Caco-2 (cell line): ENCODE measurements at regions not wholly inside any gene's neighbourhood (a gene's known extent, or its start where the extent isn't known, plus 50 kb on each side); places are given as distances from the start of the nearest gene placed in this dataset.

ENCODE experiments used
- BruUV-seq: library from RNA; stranded (reverse); fragments of 400-500 nt; replicated peaks from 2 replicates; lab custom pipeline; 2021; lab: Mats Ljungman, UMichigan
- CTCF ChIA-PET: fragments of 300-600 bp; sonication (Branson Sonifier 250); formaldehyde crosslinking; loops from one replicate; lab custom pipeline; 2022; ENCODE audit warnings: antibody characterized with exemption; lab: Charles Lee
- POLR2A ChIA-PET: fragments of 300-600 bp; sonication (Branson Sonifier 250); formaldehyde crosslinking; loops from one replicate; lab custom pipeline; 2022; ENCODE audit warnings: antibody characterized with exemption; lab: Charles Lee
- DNase-seq, 2 experiments: peaks; one replicate each; pipeline versions ENCODE4 v3.0.0 to v3.0.0-alpha.2; 2020 to 2022
- H3K27me3 ChIP-seq: replicated peaks from 2 replicates; pipeline ENCODE4 v1.6.0; 2011; ENCODE audit warnings: low read length; ENCODE audit not compliant: control insufficient read depth, insufficient read depth
- H3K36me3 ChIP-seq: 2 replicates; pipeline ENCODE4 v1.5.1; 2011; ENCODE audit warnings: low read length; ENCODE audit not compliant: control insufficient read depth, insufficient read depth
- H3K4me1 ChIP-seq: fragments of 250-450 bp; sonication (Bioruptor Pico); 2 replicates; pipeline ENCODE4 v1.5.1; 2020; ENCODE audit warnings: mild to moderate bottlenecking
- H3K4me3 ChIP-seq: 2 replicates; pipeline ENCODE4 v1.5.1; 2011; ENCODE audit warnings: low read depth, mild to moderate bottlenecking, control low read depth, low read length
- H3K9me3 ChIP-seq: fragments of 250-450 bp; sonication (Bioruptor Pico); 2 replicates; pipeline ENCODE4 v1.5.1; 2020; ENCODE audit warnings: mild to moderate bottlenecking, moderate library complexity
- H3K27ac Mint-ChIP-seq: one replicate; pipeline ENCODE4 v1.8.0; 2022; ENCODE audit warnings: mixed read lengths; ENCODE audit not compliant: unreplicated experiment
- H3K27me3 Mint-ChIP-seq: one replicate; pipeline ENCODE4 v1.8.0; 2022; ENCODE audit warnings: mixed read lengths; ENCODE audit not compliant: insufficient read depth, unreplicated experiment
- H3K36me3 Mint-ChIP-seq: one replicate; pipeline ENCODE4 v1.8.0; 2022; ENCODE audit warnings: mild to moderate bottlenecking, mixed read lengths; ENCODE audit not compliant: insufficient read depth, unreplicated experiment
- H3K4me1 Mint-ChIP-seq: one replicate; pipeline ENCODE4 v1.8.0; 2022; ENCODE audit warnings: low read depth, mixed read lengths; ENCODE audit not compliant: unreplicated experiment
- H3K4me3 Mint-ChIP-seq: one replicate; pipeline ENCODE4 v1.8.0; 2022; ENCODE audit warnings: mild to moderate bottlenecking, moderate library complexity, mixed read lengths; ENCODE audit not compliant: unreplicated experiment
- H3K9me3 Mint-ChIP-seq: one replicate; pipeline ENCODE4 v1.8.0; 2022; ENCODE audit warnings: mixed read lengths; ENCODE audit not compliant: unreplicated experiment
- CTCF ChIP-seq, 2 experiments: fragments of 200-600 bp in 1 of 2; IDR thresholded peaks; 1 replicate in 1 of 2; 2 replicates in 1 of 2; pipeline versions ENCODE4 v1.5.1 to v1.8.0; 2011 to 2022; ENCODE audit warnings: antibody characterized with exemption in 1 of 2, control low read depth in 1 of 2, inconsistent platforms in 1 of 2, low read depth in 1 of 2, low read length in 1 of 2, mild to moderate bottlenecking in 1 of 2, moderate library complexity in 1 of 2; ENCODE audit not compliant: insufficient read depth in 1 of 2, severe bottlenecking in 1 of 2, unreplicated experiment in 1 of 2
- intact Hi-C: fragments of 100-400 bp; cut with micrococcal nuclease; formaldehyde crosslinking; loops from one replicate; pipeline ENCODE4 v1.10.0; 2022; ENCODE audit not compliant: unreplicated experiment

DNA sequence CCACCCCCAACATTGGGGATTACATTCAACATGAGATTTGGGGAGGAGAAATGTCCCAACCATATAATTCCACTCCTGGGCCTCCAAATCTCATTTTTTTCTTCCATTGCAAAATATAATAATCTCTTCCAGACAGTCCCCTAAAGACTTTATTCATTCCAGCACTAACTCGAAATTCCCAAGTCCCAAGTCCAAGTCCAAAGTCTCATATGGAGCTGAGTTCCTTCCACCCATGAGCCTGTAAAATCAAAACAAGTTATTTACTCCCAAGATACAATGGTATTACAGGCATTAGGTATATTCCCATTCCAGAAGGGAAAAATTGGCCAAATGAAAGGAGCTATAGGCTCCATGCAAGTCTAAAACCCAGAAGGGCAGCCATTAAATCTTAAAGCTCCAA lies 56.7 kb downstream of the P2RY1 start:
- no peaks in the 10 kb centered on the region for H3K4me1 Mint-ChIP-seq
- TF ChIP-seq CTCF (IDR thresholded peaks at IDR 0.05; ENCODE audit: insufficient read depth in 1 of 2, low read depth in 1 of 2, low read length in 1 of 2, severe bottlenecking in 1 of 2, unreplicated experiment in 1 of 2), result no peak
- H3K27me3 ChIP-seq, result no peaks in the 10 kb centered on the region
- no peaks in the 10 kb centered on the region for H3K4me1 ChIP-seq
- no peak for DNase-seq
- H3K4me3 Mint-ChIP-seq, result no peak overlapping the region
- no peaks in the 10 kb centered on the region for H3K9me3 ChIP-seq
- CTCF ChIA-PET, result no interaction called here
- intact Hi-C loops, result no loop called here
- BruUV-seq, result no TSS peak
- POLR2A ChIA-PET, result no interaction called here
- no peaks in the 10 kb centered on the region for H3K27me3 Mint-ChIP-seq
- no peaks in the 10 kb centered on the region for H3K36me3 Mint-ChIP-seq
- H3K4me3 ChIP-seq, result no peak overlapping the region
- peaks cover 9% of the 10 kb centered on the region for H3K9me3 Mint-ChIP-seq
- H3K36me3 ChIP-seq, result no peaks in the 10 kb centered on the region
- no peak overlapping the region for H3K27ac Mint-ChIP-seq

GRCh38 chr3:152892446-152892845 lies 57.5 kb downstream of the P2RY1 start:
- Histone ChIP-seq H3K27me3 (no peaks in the 10 kb centered on the region), H3K9me3 (no peaks in the 10 kb centered on the region), H3K4me1 (no peaks in the 10 kb centered on the region), H3K36me3 (no peaks in the 10 kb centered on the region), H3K4me3 (no peak overlapping the region)
- Mint-ChIP-seq H3K27me3 (no peaks in the 10 kb centered on the region), H3K36me3 (no peaks in the 10 kb centered on the region), H3K9me3 (peaks cover 9% of the 10 kb centered on the region), H3K4me1 (no peaks in the 10 kb centered on the region), H3K4me3 (no peak overlapping the region), H3K27ac (no peak overlapping the region)
- ChIA-PET POLR2A (no interaction called here), CTCF (no interaction called here)
- BruUV-seq, result no TSS peak
- no peak for DNase-seq
- intact Hi-C loops, result no loop called here
- TF ChIP-seq CTCF (IDR thresholded peaks at IDR 0.05; ENCODE audit: insufficient read depth in 1 of 2, low read depth in 1 of 2, low read length in 1 of 2, severe bottlenecking in 1 of 2, unreplicated experiment in 1 of 2), result no peak

- ChIA-PET CTCF (no interaction called here), POLR2A (no interaction called here)
- Histone ChIP-seq H3K4me1 (no peaks in the 10 kb centered on the region), H3K9me3 (no peaks in the 10 kb centered on the region), H3K36me3 (no peaks in the 10 kb centered on the region), H3K4me3 (no peak overlapping the region), H3K27me3 (no peaks in the 10 kb centered on the region)
- H3K4me1 Mint-ChIP-seq, result no peaks in the 10 kb centered on the region
- intact Hi-C loops, result no loop called here
- no peaks in the 10 kb centered on the region for H3K36me3 Mint-ChIP-seq
- H3K4me3 Mint-ChIP-seq, result no peak overlapping the region
- no peak overlapping the region for H3K27ac Mint-ChIP-seq
- DNase-seq, result no peak
- BruUV-seq, result no TSS peak
- H3K27me3 Mint-ChIP-seq, result no peaks in the 10 kb centered on the region
- TF ChIP-seq CTCF (IDR thresholded peaks at IDR 0.05; ENCODE audit: insufficient read depth in 1 of 2, low read depth in 1 of 2, low read length in 1 of 2, severe bottlenecking in 1 of 2, unreplicated experiment in 1 of 2), result no peak
- peaks cover 9% of the 10 kb centered on the region for H3K9me3 Mint-ChIP-seq
These were observed 58.7 kb downstream of the P2RY1 start for GRCh38 chr3:152893647-152894046.
